Pancreas (tissue), 10 donors: ENCODE measurements at regions not wholly inside any gene's neighbourhood (a gene's known extent, or its start where the extent isn't known, plus 50 kb on each side); places are given as distances from the start of the nearest gene placed in this dataset.

ENCODE experiments used
- ATAC-seq, 4 donors: fragments of 200-7000 bp; cut with Tn5 transposase; one replicate each; pipeline versions ENCODE4 v1.8.0 to v1.9.1; 2020; ENCODE audit warnings: mild to moderate bottlenecking in 4 of 4, moderate library complexity in 4 of 4
- DNase-seq, 6 donors: peaks; one replicate each; pipeline ENCODE4 v3.0.0-alpha.2; 2020
- FAIRE-seq: peaks from 2 replicates; lab custom pipeline; 2012; peaks lifted over from hg19 to GRCh38; lab: Jason Lieb, UNC
- H3K27ac ChIP-seq, 4 donors: fragments of 200-600 bp; sonication (generic); 1 replicate in 3 of 4; 2 replicates in 1 of 4; pipeline versions ENCODE4 v1.5.0 to v1.8.0; 2020
- H3K27me3 ChIP-seq, 4 donors: fragments of 200-600 bp; one replicate each; pipeline ENCODE4 v1.8.0; 2021
- H3K36me3 ChIP-seq, 3 donors: fragments of 200-600 bp; sonication (generic) in 1 of 3; one replicate each; pipeline versions ENCODE4 v1.5.0 to v1.8.0; 2020 to 2021
- H3K4me1 ChIP-seq, 3 donors: fragments of 200-600 bp; one replicate each; pipeline ENCODE4 v1.8.0; 2021
- H3K4me3 ChIP-seq, 4 donors: fragments of 200-600 bp; sonication (generic) in 2 of 4; one replicate each; pipeline versions ENCODE4 v1.5.0 to v1.8.0; 2020 to 2021
- H3K9me3 ChIP-seq, 4 donors: fragments of 200-600 bp; one replicate each; pipeline ENCODE4 v1.8.0; 2021
- CTCF ChIP-seq, 4 donors: fragments of 200-600 bp; sonication (generic) in 3 of 4; IDR thresholded peaks; one replicate each; pipeline versions ENCODE4 v1.5.0 to v1.8.0; 2021; ENCODE audit warnings: antibody characterized with exemption in 4 of 4
- WGBS, 2 donors: extraction: QIAGEN DNeasy Blood & Tissue Kit; methylation state at CpG; one replicate each; pipeline ENCODE4 v1.1.7; 2013; 5-methylcytosine and 5-hydroxymethylcytosine counted together
- intact Hi-C, 3 donors: fragments of 100-400 bp; cut with DNase I; formaldehyde crosslinking; loops; one replicate each; pipeline versions ENCODE4 v1.11.1 to v1.14.2; 2022
- donor health status: healthy with polysubstance abuse.
- donor health status: DM: no; HTN: no; CAD: no; lungs with moderate emphysema.
- donor health status: DM: no; HTN: no; CAD: no.
- donor health status: control.
- donor health status: control.
- donor health status: Bipolar disorder and iron deficiency.
- donor health status: DM: yes; HTN: yes; CAD: no.
- donor health status: DM: no; HTN: no; CAD: no.
- donor health status: DM: no; HTN: no; CAD: no.
- donor health status: DM: yes; HTN: yes; CAD: no.

GRCh38 chr22:17283423-17283822 lies 64.2 kb upstream of the ADA2 start:
- DNase-seq (no peak), FAIRE-seq (no peak), ATAC-seq (no peak)
- Histone ChIP-seq H3K4me3 (no peak overlapping the region), H3K4me1 (no peaks in the 10 kb centered on the region), H3K9me3 (no peaks in the 10 kb centered on the region), H3K27ac (no peak overlapping the region), H3K36me3 (no peaks in the 10 kb centered on the region), H3K27me3 (no peaks in the 10 kb centered on the region)
- WGBS, 2 donors = 82 to 83% methylated on average over 4 of the region's 4 CpGs
- no peak for TF ChIP-seq CTCF (IDR thresholded peaks at IDR 0.05)
- intact Hi-C loops = no loop called here

GRCh38 chr22:17281440-17281841 lies 62.2 kb upstream of the ADA2 start:
- Histone ChIP-seq H3K27me3 (no peaks in the 10 kb centered on the region), H3K27ac (no peak overlapping the region), H3K4me1 (no peaks in the 10 kb centered on the region), H3K9me3 (no peaks in the 10 kb centered on the region), H3K36me3 (no peaks in the 10 kb centered on the region), H3K4me3 (no peak overlapping the region)
- intact Hi-C loops = no loop called here
- ATAC-seq (no peak), FAIRE-seq (no peak), DNase-seq (peak in 1 of 6 donors; percentile 0)
- 70 to 82% methylated on average over 8 of the region's 8 CpGs for WGBS, 2 donors
- TF ChIP-seq CTCF (IDR thresholded peaks at IDR 0.05) = no peak

DNA sequence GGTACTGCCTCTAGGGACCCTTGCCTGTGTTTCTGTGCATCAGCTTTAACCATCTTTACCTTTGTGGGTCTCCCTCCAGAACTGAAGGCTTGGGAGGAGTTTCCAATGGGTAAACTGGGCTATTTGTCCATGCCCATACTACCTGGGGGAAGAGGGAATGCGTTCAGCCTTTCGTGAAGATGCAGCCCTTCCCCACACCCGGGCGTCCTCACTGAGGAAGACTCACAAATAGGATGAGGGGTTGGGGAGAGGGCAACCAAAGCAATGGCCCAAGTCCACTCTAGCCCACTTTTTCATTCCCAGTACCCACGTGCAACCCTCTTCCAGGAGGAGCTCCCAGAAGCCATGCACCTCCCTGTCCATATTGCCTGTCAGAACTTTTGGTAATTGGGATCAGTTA lies 61.8 kb upstream of the ADA2 start:
- no peak for ATAC-seq

GRCh38 chr22:17272511-17272991 lies 53.3 kb upstream of the ADA2 start:
- intact Hi-C loops = loop anchor here in 1 of 3 donors (10.0 kb wide), 1 partner anchor 92 kb away; the partner anchor contains the start of gene CECR2

More for the DNA sequence above, 61.8 kb upstream of the ADA2 start:
- 75 to 90% methylated on average over 5 of the region's 5 CpGs for WGBS, 2 donors
- Histone ChIP-seq H3K27me3 (no peaks in the 10 kb centered on the region), H3K4me1 (no peaks in the 10 kb centered on the region), H3K9me3 (no peaks in the 10 kb centered on the region), H3K27ac (no peak overlapping the region), H3K36me3 (no peaks in the 10 kb centered on the region), H3K4me3 (no peak overlapping the region)
- DNase-seq (peak in 1 of 6 donors; percentile 2), FAIRE-seq (no peak)
- intact Hi-C loops = no loop called here
- TF ChIP-seq CTCF (IDR thresholded peaks at IDR 0.05) = no peak

More at GRCh38 chr22:17272511-17272991, 53.3 kb upstream of the ADA2 start:
- DNase-seq (peak in 1 of 6 donors; percentile 2), FAIRE-seq (no peak), ATAC-seq (no peak)
- H3K4me1 ChIP-seq = no peaks in the 10 kb centered on the region
- TF ChIP-seq CTCF (IDR thresholded peaks at IDR 0.05) = no peak
- no peaks in the 10 kb centered on the region for H3K27me3 ChIP-seq
- H3K36me3 ChIP-seq = no peaks in the 10 kb centered on the region
- H3K27ac ChIP-seq = no peak overlapping the region
- no peak overlapping the region for H3K4me3 ChIP-seq
- WGBS, 2 donors = 67 to 69% methylated on average over 4 of the region's 4 CpGs
- no peaks in the 10 kb centered on the region for H3K9me3 ChIP-seq
